SK-N-SH (cell line): ENCODE measurements at regions not wholly inside any gene's neighbourhood (a gene's known extent, or its start where the extent isn't known, plus 50 kb on each side); places are given as distances from the start of the nearest gene placed in this dataset.

Source experiments
- CHD2 ChIP-seq: fragments of 150-350 bp; IDR thresholded peaks from 2 replicates; pipeline ENCODE4 v1.6.1; 2018; ENCODE audit warnings: low read length; ENCODE audit not compliant: partially characterized antibody
- EP300 ChIP-seq, 2 experiments: IDR thresholded peaks; 2 replicates each; pipeline versions ENCODE4 v1.4.0 to v1.6.1; 2012; ENCODE audit warnings: borderline replicate concordance in 1 of 2, low read depth in 1 of 2, low read length in 1 of 2
- EZH2phosphoT487 ChIP-seq: fragments of 200-600 bp; sonication (generic); IDR thresholded peaks from 2 replicates; pipeline ENCODE4 v1.6.1; 2017; ENCODE audit warnings: low read depth, mixed run types, mild to moderate bottlenecking, antibody characterized with exemption, moderate library complexity, borderline replicate concordance
- MAX ChIP-seq: IDR thresholded peaks from 2 replicates; pipeline ENCODE4 v1.4.0; 2012; ENCODE audit warnings: low read depth
- MEF2A ChIP-seq: IDR thresholded peaks from 2 replicates; pipeline ENCODE4 v1.4.0; 2012; ENCODE audit warnings: low read depth, borderline replicate concordance
- NRF1 ChIP-seq: IDR thresholded peaks from 2 replicates; pipeline ENCODE4 v1.6.1; 2012; ENCODE audit warnings: low read depth, mild to moderate bottlenecking, low read length
- POLR2AphosphoS5 ChIP-seq: IDR thresholded peaks from 2 replicates; pipeline ENCODE4 v1.6.1; 2012; ENCODE audit warnings: low read depth, low read length
- RAD21 ChIP-seq: IDR thresholded peaks from 2 replicates; pipeline ENCODE4 v1.6.1; 2012; ENCODE audit warnings: mild to moderate bottlenecking, low read length
- SMC3 ChIP-seq: IDR thresholded peaks from 2 replicates; pipeline ENCODE4 v1.6.1; 2012; ENCODE audit warnings: low read depth, low read length, improper control_type of control experiment
- TF ChIP-seq, protein P1 (sequence below): fragments of 200-600 bp; sonication (generic); IDR thresholded peaks from 2 replicates; pipeline ENCODE4 v1.6.1; 2017; ENCODE audit warnings: antibody characterized with exemption, mild to moderate bottlenecking, moderate library complexity
- TF ChIP-seq, protein P2 (sequence below): IDR thresholded peaks from 2 replicates; pipeline ENCODE4 v1.6.1; 2012; ENCODE audit warnings: mild to moderate bottlenecking, low read depth, low read length, moderate library complexity

DNA sequence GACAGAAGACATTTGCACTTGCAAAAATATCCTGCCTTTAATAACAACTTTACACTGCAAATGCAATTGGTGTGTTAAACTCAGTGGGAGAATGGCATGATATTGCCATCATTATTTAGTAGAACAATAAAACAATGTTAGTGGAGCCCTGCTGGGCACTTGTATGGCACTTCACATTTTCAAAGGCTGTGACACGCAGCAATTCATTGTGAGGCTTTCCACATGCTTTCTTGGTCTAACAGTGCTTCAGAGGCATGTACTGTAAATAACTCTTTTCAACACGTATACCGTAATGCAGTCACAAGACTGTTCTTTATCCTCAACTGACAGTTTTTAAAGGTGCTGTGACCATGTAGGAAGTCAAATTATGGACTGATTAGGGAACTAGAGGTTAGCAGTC is 155.5 kb upstream of the EPB41L4A start:
- TF ChIP-seq, protein P1, sequence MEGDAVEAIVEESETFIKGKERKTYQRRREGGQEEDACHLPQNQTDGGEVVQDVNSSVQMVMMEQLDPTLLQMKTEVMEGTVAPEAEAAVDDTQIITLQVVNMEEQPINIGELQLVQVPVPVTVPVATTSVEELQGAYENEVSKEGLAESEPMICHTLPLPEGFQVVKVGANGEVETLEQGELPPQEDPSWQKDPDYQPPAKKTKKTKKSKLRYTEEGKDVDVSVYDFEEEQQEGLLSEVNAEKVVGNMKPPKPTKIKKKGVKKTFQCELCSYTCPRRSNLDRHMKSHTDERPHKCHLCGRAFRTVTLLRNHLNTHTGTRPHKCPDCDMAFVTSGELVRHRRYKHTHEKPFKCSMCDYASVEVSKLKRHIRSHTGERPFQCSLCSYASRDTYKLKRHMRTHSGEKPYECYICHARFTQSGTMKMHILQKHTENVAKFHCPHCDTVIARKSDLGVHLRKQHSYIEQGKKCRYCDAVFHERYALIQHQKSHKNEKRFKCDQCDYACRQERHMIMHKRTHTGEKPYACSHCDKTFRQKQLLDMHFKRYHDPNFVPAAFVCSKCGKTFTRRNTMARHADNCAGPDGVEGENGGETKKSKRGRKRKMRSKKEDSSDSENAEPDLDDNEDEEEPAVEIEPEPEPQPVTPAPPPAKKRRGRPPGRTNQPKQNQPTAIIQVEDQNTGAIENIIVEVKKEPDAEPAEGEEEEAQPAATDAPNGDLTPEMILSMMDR: no peak
- no peak for TF ChIP-seq SMC3
- TF ChIP-seq, protein P2, sequence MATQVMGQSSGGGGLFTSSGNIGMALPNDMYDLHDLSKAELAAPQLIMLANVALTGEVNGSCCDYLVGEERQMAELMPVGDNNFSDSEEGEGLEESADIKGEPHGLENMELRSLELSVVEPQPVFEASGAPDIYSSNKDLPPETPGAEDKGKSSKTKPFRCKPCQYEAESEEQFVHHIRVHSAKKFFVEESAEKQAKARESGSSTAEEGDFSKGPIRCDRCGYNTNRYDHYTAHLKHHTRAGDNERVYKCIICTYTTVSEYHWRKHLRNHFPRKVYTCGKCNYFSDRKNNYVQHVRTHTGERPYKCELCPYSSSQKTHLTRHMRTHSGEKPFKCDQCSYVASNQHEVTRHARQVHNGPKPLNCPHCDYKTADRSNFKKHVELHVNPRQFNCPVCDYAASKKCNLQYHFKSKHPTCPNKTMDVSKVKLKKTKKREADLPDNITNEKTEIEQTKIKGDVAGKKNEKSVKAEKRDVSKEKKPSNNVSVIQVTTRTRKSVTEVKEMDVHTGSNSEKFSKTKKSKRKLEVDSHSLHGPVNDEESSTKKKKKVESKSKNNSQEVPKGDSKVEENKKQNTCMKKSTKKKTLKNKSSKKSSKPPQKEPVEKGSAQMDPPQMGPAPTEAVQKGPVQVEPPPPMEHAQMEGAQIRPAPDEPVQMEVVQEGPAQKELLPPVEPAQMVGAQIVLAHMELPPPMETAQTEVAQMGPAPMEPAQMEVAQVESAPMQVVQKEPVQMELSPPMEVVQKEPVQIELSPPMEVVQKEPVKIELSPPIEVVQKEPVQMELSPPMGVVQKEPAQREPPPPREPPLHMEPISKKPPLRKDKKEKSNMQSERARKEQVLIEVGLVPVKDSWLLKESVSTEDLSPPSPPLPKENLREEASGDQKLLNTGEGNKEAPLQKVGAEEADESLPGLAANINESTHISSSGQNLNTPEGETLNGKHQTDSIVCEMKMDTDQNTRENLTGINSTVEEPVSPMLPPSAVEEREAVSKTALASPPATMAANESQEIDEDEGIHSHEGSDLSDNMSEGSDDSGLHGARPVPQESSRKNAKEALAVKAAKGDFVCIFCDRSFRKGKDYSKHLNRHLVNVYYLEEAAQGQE: no peak
- no peak for TF ChIP-seq EP300 (IDR thresholded peaks at IDR 0.05; ENCODE audit: borderline replicate concordance in 1 of 2, low read depth in 1 of 2, low read length in 1 of 2)
- TF ChIP-seq MEF2A: no peak
- TF ChIP-seq POLR2AphosphoS5: no peak
- TF ChIP-seq MAX: no peak
- TF ChIP-seq NRF1: no peak
- TF ChIP-seq EZH2phosphoT487: no peak
- TF ChIP-seq CHD2: no peak
- no peak for TF ChIP-seq RAD21
